Neural crest cell (in vitro differentiated cells): ENCODE measurements at regions not wholly inside any gene's neighbourhood (a gene's known extent, or its start where the extent isn't known, plus 50 kb on each side); places are given as distances from the start of the nearest gene placed in this dataset.

Experiments used
- DNase-seq: peaks from one replicate; pipeline ENCODE4 v3.0.0; 2021; ENCODE audit warnings: low read depth, mixed read lengths, low spot score
- H3K27ac Mint-ChIP-seq: one replicate; pipeline ENCODE4 v1.8.0; 2021; ENCODE audit warnings: mild to moderate bottlenecking, mixed read lengths; ENCODE audit not compliant: unreplicated experiment
- H3K27me3 Mint-ChIP-seq: 2 replicates; pipeline ENCODE4 v1.8.0; 2021; ENCODE audit warnings: low read depth, mild to moderate bottlenecking, mixed read lengths
- H3K36me3 Mint-ChIP-seq: 2 replicates; pipeline ENCODE4 v1.8.0; 2021; ENCODE audit warnings: low read depth, mild to moderate bottlenecking, mixed read lengths
- H3K4me1 Mint-ChIP-seq: 2 replicates; pipeline ENCODE4 v1.8.0; 2021; ENCODE audit warnings: mixed read lengths
- H3K4me3 Mint-ChIP-seq: one replicate; pipeline ENCODE4 v1.8.0; 2021; ENCODE audit warnings: mild to moderate bottlenecking, mixed read lengths
- H3K9me3 Mint-ChIP-seq: 2 replicates; pipeline ENCODE4 v1.8.0; 2021; ENCODE audit warnings: mixed read lengths
- CTCF ChIP-seq: fragments of 200-600 bp; sonication (generic); conservative IDR thresholded peaks from 2 replicates; pipeline ENCODE4 v1.5.0; 2021; ENCODE audit warnings: antibody characterized with exemption, mild to moderate bottlenecking

GRCh38 chr1:36729289-36729688 lies 246.6 kb upstream of the CSF3R start:
- Mint-ChIP-seq H3K27ac (no peak overlapping the region), H3K27me3 (peaks cover 4% of the 10 kb centered on the region), H3K36me3 (no peaks in the 10 kb centered on the region), H3K9me3 (no peaks in the 10 kb centered on the region), H3K4me3 (no peak overlapping the region), H3K4me1 (peaks cover 6% of the 10 kb centered on the region)
- DNase-seq = no peak
- no peak for TF ChIP-seq CTCF

DNA sequence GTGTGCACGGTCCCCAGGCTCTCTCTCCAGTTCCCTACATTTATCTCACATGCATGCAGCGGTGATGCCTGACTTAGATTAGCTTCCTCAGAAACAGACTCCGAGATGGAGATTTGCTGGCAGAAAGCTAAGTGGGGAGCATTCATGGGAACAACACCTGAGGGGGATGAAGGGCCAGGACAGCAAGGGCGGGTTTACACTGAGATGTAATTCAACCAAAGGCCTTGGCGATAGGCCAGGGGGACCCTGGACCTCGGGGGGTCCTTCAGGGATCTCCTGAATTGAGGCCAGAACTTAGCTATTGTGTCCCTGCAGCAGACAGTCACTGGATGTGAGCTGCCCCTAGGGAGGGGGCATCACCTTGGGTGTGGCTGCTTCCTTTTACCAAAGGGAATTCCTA lies 246.1 kb upstream of the CSF3R start:
- Mint-ChIP-seq H3K4me3 (no peak overlapping the region), H3K9me3 (no peaks in the 10 kb centered on the region), H3K36me3 (no peaks in the 10 kb centered on the region), H3K4me1 (peaks cover 6% of the 10 kb centered on the region), H3K27ac (no peak overlapping the region), H3K27me3 (peaks cover 6% of the 10 kb centered on the region)
- TF ChIP-seq CTCF = no peak
- DNase-seq = no peak

DNA sequence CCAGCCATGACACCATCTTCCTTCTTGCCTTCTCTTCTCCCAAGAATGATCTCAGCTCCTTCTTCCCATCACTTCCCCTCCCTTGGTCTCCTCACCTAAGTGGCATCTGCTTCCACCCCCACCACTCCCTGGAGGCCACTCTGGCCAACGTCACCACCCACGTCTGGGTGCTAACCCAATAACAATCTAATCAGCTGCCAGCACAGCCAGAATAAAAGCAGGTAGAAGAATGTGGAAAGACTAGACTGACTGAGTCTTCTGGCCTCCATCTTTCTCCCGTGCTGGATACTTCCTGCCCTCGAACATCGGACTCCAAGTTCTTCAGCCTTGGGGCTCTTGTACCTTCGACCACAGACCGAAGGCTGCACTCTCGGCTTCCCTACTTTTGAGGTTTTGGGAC lies 245.3 kb upstream of the CSF3R start:
- Mint-ChIP-seq H3K27ac (no peak overlapping the region), H3K9me3 (no peaks in the 10 kb centered on the region), H3K27me3 (peaks cover 12% of the 10 kb centered on the region), H3K4me1 (peaks cover 6% of the 10 kb centered on the region), H3K36me3 (no peaks in the 10 kb centered on the region), H3K4me3 (no peak overlapping the region)
- no peak for TF ChIP-seq CTCF
- DNase-seq = no peak

GRCh38 chr1:36725151-36725550 lies 242.4 kb upstream of the CSF3R start:
- H3K4me3 Mint-ChIP-seq = no peak overlapping the region
- H3K36me3 Mint-ChIP-seq = no peaks in the 10 kb centered on the region
- no peak overlapping the region for H3K27ac Mint-ChIP-seq
- no peak for TF ChIP-seq CTCF
- H3K27me3 Mint-ChIP-seq = peaks cover 12% of the 10 kb centered on the region
- H3K4me1 Mint-ChIP-seq = peaks cover 3% of the 10 kb centered on the region
- no peaks in the 10 kb centered on the region for H3K9me3 Mint-ChIP-seq
- DNase-seq = no peak

GRCh38 chr1:36723813-36724212 lies 241.1 kb upstream of the CSF3R start:
- H3K36me3 Mint-ChIP-seq = no peaks in the 10 kb centered on the region
- no peak for TF ChIP-seq CTCF
- H3K4me1 Mint-ChIP-seq = no peaks in the 10 kb centered on the region
- no peak overlapping the region for H3K27ac Mint-ChIP-seq
- DNase-seq = no peak
- peaks cover 13% of the 10 kb centered on the region for H3K27me3 Mint-ChIP-seq
- H3K9me3 Mint-ChIP-seq = no peaks in the 10 kb centered on the region
- no peak overlapping the region for H3K4me3 Mint-ChIP-seq

GRCh38 chr1:36722871-36723270 lies 240.2 kb upstream of the CSF3R start:
- no peak for DNase-seq
- no peaks in the 10 kb centered on the region for H3K36me3 Mint-ChIP-seq
- H3K27ac Mint-ChIP-seq = no peak overlapping the region
- no peaks in the 10 kb centered on the region for H3K4me1 Mint-ChIP-seq
- peaks cover 20% of the 10 kb centered on the region for H3K27me3 Mint-ChIP-seq
- TF ChIP-seq CTCF = no peak
- no peak overlapping the region for H3K4me3 Mint-ChIP-seq
- no peaks in the 10 kb centered on the region for H3K9me3 Mint-ChIP-seq
